Mesothelial cell of epicardium (in vitro differentiated cells): ENCODE measurements at regions not wholly inside any gene's neighbourhood (a gene's known extent, or its start where the extent isn't known, plus 50 kb on each side); places are given as distances from the start of the nearest gene placed in this dataset.

ENCODE experiments used
- DNase-seq, 2 experiments: peaks; one replicate each; pipeline ENCODE4 v3.0.0; 2021; ENCODE audit warnings: low spot score in 2 of 2; ENCODE audit not compliant: unreplicated experiment in 2 of 2
- H3K27ac Mint-ChIP-seq: 2 replicates; pipeline ENCODE4 v1.8.0; 2021; ENCODE audit warnings: mixed read lengths
- H3K27me3 Mint-ChIP-seq: 2 replicates; pipeline ENCODE4 v1.8.0; 2021; ENCODE audit warnings: low read depth, mixed read lengths
- H3K36me3 Mint-ChIP-seq: 2 replicates; pipeline ENCODE4 v1.8.0; 2021; ENCODE audit warnings: mixed read lengths
- H3K4me1 Mint-ChIP-seq: 2 replicates; pipeline ENCODE4 v1.8.0; 2021; ENCODE audit warnings: mixed read lengths
- H3K4me3 Mint-ChIP-seq: 2 replicates; pipeline ENCODE4 v1.8.0; 2021; ENCODE audit warnings: mild to moderate bottlenecking, moderate library complexity, mixed read lengths
- H3K9me3 Mint-ChIP-seq: 2 replicates; pipeline ENCODE4 v1.8.0; 2021; ENCODE audit warnings: mixed read lengths
- TF ChIP-seq, protein P1 (sequence below): fragments of 200-600 bp; sonication (generic); IDR thresholded peaks from one replicate; pipeline ENCODE4 v1.5.0; 2021; ENCODE audit warnings: antibody characterized with exemption; ENCODE audit not compliant: unreplicated experiment

DNA sequence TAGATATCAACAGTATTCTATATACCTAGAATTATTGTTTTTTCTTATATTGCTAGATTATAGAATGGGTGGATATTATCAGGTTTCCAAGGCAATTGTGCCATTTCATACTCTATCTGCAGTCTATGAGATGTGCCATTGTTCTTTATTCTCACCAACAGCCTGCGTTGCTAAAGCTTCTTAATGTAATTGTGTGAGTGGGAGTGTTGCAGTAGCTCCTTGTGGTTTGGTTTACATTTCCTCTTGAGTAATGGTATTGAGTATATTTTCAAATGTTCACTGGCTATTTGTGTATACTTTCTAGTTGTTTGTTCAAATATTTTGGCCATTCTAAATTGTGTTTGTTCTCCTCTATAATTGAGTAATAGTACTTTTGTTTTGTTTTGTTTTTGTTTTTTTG lies 199.2 kb downstream of the TFEC start:
- H3K9me3 Mint-ChIP-seq: peaks cover 3% of the 10 kb centered on the region
- H3K27ac Mint-ChIP-seq: no peak overlapping the region
- no peak overlapping the region for H3K4me3 Mint-ChIP-seq

DNA sequence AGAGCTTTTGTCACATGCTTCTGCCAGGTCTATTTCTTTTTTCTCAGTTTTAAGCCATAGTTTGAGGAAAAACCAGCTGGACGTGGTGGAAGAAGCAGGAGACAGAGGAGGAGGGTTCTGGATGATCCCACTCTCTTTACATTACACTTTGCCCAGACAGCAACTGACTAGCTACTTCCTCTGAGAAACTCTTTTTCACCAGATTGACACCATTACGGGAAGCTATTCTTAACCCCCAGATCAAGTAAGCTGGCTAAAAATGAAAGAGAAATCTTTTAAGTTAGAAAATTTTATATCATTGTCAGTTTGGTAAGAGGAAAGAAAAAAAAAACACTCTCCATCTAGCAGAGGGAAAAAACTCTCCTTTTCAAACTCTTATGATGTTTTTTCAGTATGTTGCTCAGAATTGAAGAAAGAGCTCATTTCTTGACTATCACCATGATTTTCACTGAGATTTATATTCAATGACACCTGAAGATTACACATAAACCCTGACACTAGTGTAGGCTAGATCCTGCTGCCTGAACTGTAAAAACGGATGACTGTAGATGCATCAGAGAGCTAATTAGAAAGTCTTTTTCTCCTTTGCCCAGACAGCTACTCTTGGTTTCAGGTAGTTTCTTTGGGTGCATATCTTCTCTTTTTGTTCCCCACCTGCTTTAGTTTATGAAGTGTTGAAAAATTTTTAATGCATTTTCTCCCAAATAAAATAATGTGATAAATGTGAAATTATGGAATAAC lies 203.1 kb downstream of the TFEC start:
- Mint-ChIP-seq H3K4me1 (peaks cover 12% of the 10 kb centered on the region), H3K9me3 (peaks cover 8% of the 10 kb centered on the region), H3K27me3 (no peaks in the 10 kb centered on the region), H3K27ac (no peak overlapping the region), H3K36me3 (no peaks in the 10 kb centered on the region), H3K4me3 (no peak overlapping the region)
- DNase-seq: no peak
- TF ChIP-seq, protein P1, sequence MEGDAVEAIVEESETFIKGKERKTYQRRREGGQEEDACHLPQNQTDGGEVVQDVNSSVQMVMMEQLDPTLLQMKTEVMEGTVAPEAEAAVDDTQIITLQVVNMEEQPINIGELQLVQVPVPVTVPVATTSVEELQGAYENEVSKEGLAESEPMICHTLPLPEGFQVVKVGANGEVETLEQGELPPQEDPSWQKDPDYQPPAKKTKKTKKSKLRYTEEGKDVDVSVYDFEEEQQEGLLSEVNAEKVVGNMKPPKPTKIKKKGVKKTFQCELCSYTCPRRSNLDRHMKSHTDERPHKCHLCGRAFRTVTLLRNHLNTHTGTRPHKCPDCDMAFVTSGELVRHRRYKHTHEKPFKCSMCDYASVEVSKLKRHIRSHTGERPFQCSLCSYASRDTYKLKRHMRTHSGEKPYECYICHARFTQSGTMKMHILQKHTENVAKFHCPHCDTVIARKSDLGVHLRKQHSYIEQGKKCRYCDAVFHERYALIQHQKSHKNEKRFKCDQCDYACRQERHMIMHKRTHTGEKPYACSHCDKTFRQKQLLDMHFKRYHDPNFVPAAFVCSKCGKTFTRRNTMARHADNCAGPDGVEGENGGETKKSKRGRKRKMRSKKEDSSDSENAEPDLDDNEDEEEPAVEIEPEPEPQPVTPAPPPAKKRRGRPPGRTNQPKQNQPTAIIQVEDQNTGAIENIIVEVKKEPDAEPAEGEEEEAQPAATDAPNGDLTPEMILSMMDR: no peak

More for the DNA sequence above, 199.2 kb downstream of the TFEC start:
- no peak for DNase-seq
- Mint-ChIP-seq H3K27me3 (no peaks in the 10 kb centered on the region), H3K36me3 (no peaks in the 10 kb centered on the region), H3K4me1 (peaks cover 20% of the 10 kb centered on the region)
- TF ChIP-seq, protein P1: no peak

DNA sequence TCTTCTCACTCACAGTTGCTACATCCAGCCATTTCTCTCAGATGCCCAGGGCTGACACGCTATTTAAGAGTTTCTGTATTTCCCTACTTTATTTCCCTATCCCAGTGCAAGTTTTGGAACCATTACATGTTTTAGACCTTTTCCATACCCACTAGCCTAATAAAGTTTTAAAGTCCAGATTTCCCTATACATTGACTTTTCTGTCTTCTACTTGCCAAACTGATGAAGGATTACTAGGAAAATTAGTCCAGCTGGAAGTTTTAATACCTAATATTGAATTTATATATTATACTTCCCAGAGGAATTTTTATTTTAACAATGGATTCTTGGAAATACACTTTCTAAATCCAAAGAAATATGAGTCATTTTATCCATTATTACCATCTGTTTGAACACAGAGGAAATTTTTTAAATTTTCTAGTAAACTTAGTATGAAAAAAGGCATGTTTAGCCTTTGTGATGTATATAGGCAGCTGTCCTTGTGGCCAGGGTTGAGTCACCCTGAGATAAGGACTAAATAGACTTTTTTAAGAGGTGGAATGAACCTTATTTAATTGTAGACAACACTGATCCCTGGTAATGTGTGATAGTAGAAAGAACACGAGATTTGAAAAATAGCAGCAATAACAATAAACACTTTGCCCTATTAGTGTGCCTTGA lies 205.0 kb downstream of the TFEC start:
- TF ChIP-seq, protein P1: no peak
- no peak overlapping the region for H3K4me3 Mint-ChIP-seq
- DNase-seq: no peak

DNA sequence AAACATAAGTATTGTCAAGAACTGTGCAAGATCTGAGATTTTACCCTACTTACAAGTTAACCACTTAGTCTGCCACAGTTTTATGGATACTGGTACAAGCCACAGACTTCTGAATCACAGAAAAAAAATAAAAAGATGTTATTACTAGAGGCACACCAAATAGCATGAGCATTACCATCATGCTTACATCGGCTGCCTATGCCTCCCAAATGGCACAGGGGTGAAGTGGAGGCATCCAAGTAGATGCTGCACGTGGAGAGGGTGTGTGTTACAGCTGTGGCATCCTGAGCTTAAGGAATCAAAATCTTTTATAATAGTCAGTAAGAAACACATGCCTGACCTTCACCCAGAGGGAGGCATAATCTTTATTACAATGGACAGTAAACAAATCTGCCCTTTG lies 207.8 kb downstream of the TFEC start:
- no peak for DNase-seq
- H3K4me3 Mint-ChIP-seq: no peak overlapping the region
- H3K9me3 Mint-ChIP-seq: peaks cover 5% of the 10 kb centered on the region
- no peaks in the 10 kb centered on the region for H3K36me3 Mint-ChIP-seq
- TF ChIP-seq, protein P1: no peak
- no peak overlapping the region for H3K27ac Mint-ChIP-seq
- H3K4me1 Mint-ChIP-seq: peaks cover 8% of the 10 kb centered on the region
- H3K27me3 Mint-ChIP-seq: no peaks in the 10 kb centered on the region

More for the DNA sequence above, 205.0 kb downstream of the TFEC start:
- peaks cover 16% of the 10 kb centered on the region for H3K4me1 Mint-ChIP-seq
- H3K27ac Mint-ChIP-seq: no peak overlapping the region
- H3K9me3 Mint-ChIP-seq: peaks cover 8% of the 10 kb centered on the region
- no peaks in the 10 kb centered on the region for H3K36me3 Mint-ChIP-seq
- H3K27me3 Mint-ChIP-seq: no peaks in the 10 kb centered on the region

DNA sequence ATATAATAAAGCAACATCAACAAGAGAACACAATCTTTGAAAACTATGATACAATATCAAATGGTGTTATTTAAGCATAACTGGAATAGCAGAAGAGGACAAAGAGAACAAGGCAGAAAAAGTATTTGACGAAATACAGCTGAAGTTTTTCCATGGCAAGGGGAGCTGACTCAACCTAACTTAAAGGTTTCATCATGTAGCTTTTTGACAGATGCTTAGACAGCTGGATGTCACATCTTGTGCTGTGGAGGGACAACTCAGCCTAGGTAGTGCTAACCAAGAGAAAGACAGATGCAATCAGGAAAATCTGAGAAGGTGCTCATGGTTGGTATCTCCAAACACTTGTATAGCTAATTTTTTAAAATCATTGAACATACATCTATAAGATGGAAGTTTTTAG lies 208.2 kb downstream of the TFEC start:
- TF ChIP-seq, protein P1: no peak
- no peaks in the 10 kb centered on the region for H3K27me3 Mint-ChIP-seq
- H3K27ac Mint-ChIP-seq: no peak overlapping the region
- no peak for DNase-seq
- H3K4me1 Mint-ChIP-seq: peaks cover 6% of the 10 kb centered on the region
- peaks cover 5% of the 10 kb centered on the region for H3K9me3 Mint-ChIP-seq
- no peaks in the 10 kb centered on the region for H3K36me3 Mint-ChIP-seq
- no peak overlapping the region for H3K4me3 Mint-ChIP-seq
